ENCODE measurements at regions not wholly inside any gene's neighbourhood (a gene's known extent, or its start where the extent isn't known, plus 50 kb on each side); places are given as distances from the start of the nearest gene placed in this dataset.
A peak's percentile ranks its signal among the peaks of the same experiment; 100 is the strongest.

- Histone ChIP-seq H3K27me3 (ENCODE audit: low read depth) (no peaks in the 10 kb centered on the region), H3K36me3 (no peaks in the 10 kb centered on the region), H3K9me3 (replicated peaks) (peaks cover 45% of the 10 kb centered on the region), H3K4me1 (peaks cover 46% of the 10 kb centered on the region), H3K27ac (replicated peaks) (peak overlapping the region; percentile 88), H3K4me3 (no peak overlapping the region)
- TF ChIP-seq CTCF (IDR thresholded peaks at IDR 0.05; ENCODE audit: borderline replicate concordance), result no peak
- no peak for DNase-seq
- intact Hi-C loops (cut with micrococcal nuclease), result no loop called here
Measured at GRCh38 chr15:81915990-81916389, 129.8 kb downstream of the MEX3B start.

- peak overlapping the region; percentile 88 for H3K27ac ChIP-seq (replicated peaks)
- peaks cover 55% of the 10 kb centered on the region for H3K4me1 ChIP-seq
- peaks cover 33% of the 10 kb centered on the region for H3K9me3 ChIP-seq (replicated peaks)
- DNase-seq, result peak; percentile 63
- no peaks in the 10 kb centered on the region for H3K36me3 ChIP-seq
- no peak for TF ChIP-seq CTCF (IDR thresholded peaks at IDR 0.05; ENCODE audit: borderline replicate concordance)
- intact Hi-C loops (cut with micrococcal nuclease), result no loop called here
- no peaks in the 10 kb centered on the region for H3K27me3 ChIP-seq (ENCODE audit: low read depth)
- no peak overlapping the region for H3K4me3 ChIP-seq
Measured at GRCh38 chr15:81914734-81915256, 131.0 kb downstream of the MEX3B start.

GRCh38 chr15:81914333-81914732 is 131.5 kb downstream of the MEX3B start:
- no peaks in the 10 kb centered on the region for H3K36me3 ChIP-seq
- H3K27ac ChIP-seq (replicated peaks), result peak overlapping the region; percentile 88
- peaks cover 60% of the 10 kb centered on the region for H3K4me1 ChIP-seq
- no peak for TF ChIP-seq CTCF (IDR thresholded peaks at IDR 0.05; ENCODE audit: borderline replicate concordance)
- peaks cover 28% of the 10 kb centered on the region for H3K9me3 ChIP-seq (replicated peaks)
- no peak for DNase-seq
- no peak overlapping the region for H3K4me3 ChIP-seq
- intact Hi-C loops (cut with micrococcal nuclease), result no loop called here
- H3K27me3 ChIP-seq (ENCODE audit: low read depth), result no peaks in the 10 kb centered on the region

- peak overlapping the region; percentile 82 for H3K27ac ChIP-seq (replicated peaks)
- TF ChIP-seq CTCF (IDR thresholded peaks at IDR 0.05; ENCODE audit: borderline replicate concordance), result no peak
- peak; percentile 16 for DNase-seq
- no peak overlapping the region for H3K4me3 ChIP-seq
- H3K4me1 ChIP-seq, result peaks cover 67% of the 10 kb centered on the region
- H3K36me3 ChIP-seq, result no peaks in the 10 kb centered on the region
- no peaks in the 10 kb centered on the region for H3K9me3 ChIP-seq (replicated peaks)
- no peaks in the 10 kb centered on the region for H3K27me3 ChIP-seq (ENCODE audit: low read depth)
- intact Hi-C loops (cut with micrococcal nuclease), result no loop called here
Measured at GRCh38 chr15:81911022-81911971, 134.5 kb downstream of the MEX3B start.

- H3K9me3 ChIP-seq (replicated peaks), result no peaks in the 10 kb centered on the region
- intact Hi-C loops (cut with micrococcal nuclease), result no loop called here
- no peak for TF ChIP-seq CTCF (IDR thresholded peaks at IDR 0.05; ENCODE audit: borderline replicate concordance)
- no peaks in the 10 kb centered on the region for H3K27me3 ChIP-seq (ENCODE audit: low read depth)
- H3K4me3 ChIP-seq, result no peak overlapping the region
- no peaks in the 10 kb centered on the region for H3K36me3 ChIP-seq
- H3K27ac ChIP-seq (replicated peaks), result peak overlapping the region; percentile 82
- no peak for DNase-seq
- H3K4me1 ChIP-seq, result peaks cover 63% of the 10 kb centered on the region
Measured at GRCh38 chr15:81910355-81911021, 135.3 kb downstream of the MEX3B start.
